ENCODE measurements at regions not wholly inside any gene's neighbourhood (a gene's known extent, or its start where the extent isn't known, plus 50 kb on each side); places are given as distances from the start of the nearest gene placed in this dataset.

- dilution Hi-C loops (cut with HindIII; ENCODE audit: low sequenced_read_pairs, unreplicated experiment) = no loop called here
- DNase-seq = peak; percentile 7
- H3K18ac ChIP-seq (ENCODE audit: low read depth, low read length) = no peak overlapping the region
- no peak overlapping the region for H3K27ac ChIP-seq (ENCODE audit: insufficient read depth, low read length)
- H2AK9ac ChIP-seq (replicated peaks; ENCODE audit: low read depth, low read length, poor library complexity) = no peak overlapping the region
- BruUV-seq (replicated peaks) = no TSS peak
- H3K4me3 ChIP-seq (ENCODE audit: insufficient read depth, low read depth, low read length) = no peak overlapping the region
- no peak overlapping the region for H2AFZ ChIP-seq (replicated peaks; ENCODE audit: low read length, poor library complexity)
- no peak overlapping the region for H4K91ac ChIP-seq (ENCODE audit: insufficient read depth, low read depth, low read length)
- H2BK5ac ChIP-seq (ENCODE audit: low read depth, low read length, poor library complexity, severe bottlenecking) = no peak overlapping the region
- H2BK20ac ChIP-seq (ENCODE audit: low read depth, low read length) = no peak overlapping the region
- no peak for TF ChIP-seq RFX5 (IDR thresholded peaks at IDR 0.05; ENCODE audit: low read depth, low read length)
- no peak overlapping the region for H3K14ac ChIP-seq (replicated peaks; ENCODE audit: low read depth, low read length)
- H3K9me1 ChIP-seq (ENCODE audit: insufficient read depth, low read length) = no peaks in the 10 kb centered on the region
- no peak overlapping the region for H4K8ac ChIP-seq (ENCODE audit: low read depth in 2 of 2, low read length in 2 of 2)
- in situ Hi-C loops (cut with MboI; ENCODE audit: low sequenced_read_pairs) = no loop called here
- H2BK120ac ChIP-seq (ENCODE audit: low read depth, low read length) = no peak overlapping the region
- H3K9ac ChIP-seq (ENCODE audit: low read depth, low read length) = no peak overlapping the region
- no peaks in the 10 kb centered on the region for H3K79me1 ChIP-seq (ENCODE audit: low read depth in 1 of 2, low read length in 2 of 2)
- intact Hi-C loops (cut with micrococcal nuclease) = no loop called here
- no peak for ATAC-seq (ENCODE audit: low read depth)
- H3K4me2 ChIP-seq (ENCODE audit: low read depth, low read length) = no peak overlapping the region
- no peaks in the 10 kb centered on the region for H3K9me3 ChIP-seq (ENCODE audit: control insufficient read depth, insufficient read depth, low read length)
- H2BK15ac ChIP-seq (ENCODE audit: low read depth, low read length) = no peak overlapping the region
- ChIA-PET POLR2A (ENCODE audit: unreplicated experiment) (no interaction called here), CTCF (no interaction called here)
- H3K4ac ChIP-seq (ENCODE audit: low read depth, low read length) = no peak overlapping the region
- H3K23ac ChIP-seq (ENCODE audit: low read depth, low read length) = no peak overlapping the region
- no CpG with 5 or more reads among the region's 9 CpGs for WGBS, 2 experiments (ENCODE audit: extremely low coverage in 2 of 2, insufficient read length in 1 of 2)
- no peak overlapping the region for H3K56ac ChIP-seq (ENCODE audit: extremely low read depth, insufficient read depth, low read length)
- no peaks in the 10 kb centered on the region for H3K4me1 ChIP-seq (ENCODE audit: control insufficient read depth, insufficient read depth, low read length)
- H4K5ac ChIP-seq (ENCODE audit: low read depth, low read length) = no peak overlapping the region
- no peak overlapping the region for H2AK5ac ChIP-seq (ENCODE audit: low read depth, low read length)
- H3K36me3 ChIP-seq (ENCODE audit: control insufficient read depth, insufficient read depth, low read length) = no peaks in the 10 kb centered on the region
- H3K27me3 ChIP-seq (ENCODE audit: control insufficient read depth, insufficient read depth, low read length) = peaks cover 24% of the 10 kb centered on the region
- no peaks in the 10 kb centered on the region for H4K20me1 ChIP-seq (ENCODE audit: insufficient read depth, low read length)
Measured at GRCh38 chr17:65463242-65463641, 98.2 kb downstream of the AXIN2 start.

Measured in IMR-90 (cell line).